PC-3 (cell line): ENCODE measurements at regions not wholly inside any gene's neighbourhood (a gene's known extent, or its start where the extent isn't known, plus 50 kb on each side); places are given as distances from the start of the nearest gene placed in this dataset.

ENCODE experiments used
- ATAC-seq: fragments of 200-7000 bp; cut with Tn5 transposase; 2 replicates; pipeline ENCODE4 v1.9.1; 2020; ENCODE audit warnings: mild to moderate bottlenecking, moderate library complexity
- BruUV-seq: library from RNA; stranded (reverse); fragments of 400-500 nt; replicated peaks from 2 replicates; lab custom pipeline; 2021; lab: Mats Ljungman, UMichigan
- CTCF ChIA-PET: fragments of 300-600 bp; sonication (Branson Sonifier 250); formaldehyde crosslinking; loops from one replicate; lab custom pipeline; 2022; ENCODE audit warnings: antibody characterized with exemption; lab: Charles Lee
- POLR2A ChIA-PET: fragments of 300-600 bp; sonication (Branson Sonifier 250); formaldehyde crosslinking; loops from one replicate; lab custom pipeline; 2022; ENCODE audit warnings: antibody characterized with exemption; ENCODE audit not compliant: unreplicated experiment; lab: Charles Lee
- DNase-seq: peaks from one replicate; pipeline ENCODE4 v3.0.0-alpha.2; 2015
- H2AFZ ChIP-seq: fragments of 300-600 bp; sonication (generic); 2 replicates; pipeline ENCODE4 v1.6.0; 2016; ENCODE audit warnings: antibody characterized with exemption, low read length
- H3F3A ChIP-seq: fragments of 300-600 bp; sonication (generic); one replicate; pipeline ENCODE4 v1.6.0; 2017; ENCODE audit warnings: antibody characterized with exemption, low read length, control low read depth, mild to moderate bottlenecking; ENCODE audit not compliant: unreplicated experiment
- H3K27ac ChIP-seq: fragments of 300-600 bp; sonication (generic); 2 replicates; pipeline ENCODE4 v1.5.1; 2016; ENCODE audit warnings: mild to moderate bottlenecking, low read length
- H3K27me3 ChIP-seq: fragments of 300-600 bp; sonication (generic); 2 replicates; pipeline ENCODE4 v1.6.1; 2016; ENCODE audit warnings: low read length, mixed read lengths
- H3K36me3 ChIP-seq: fragments of 300-600 bp; sonication (generic); 2 replicates; pipeline ENCODE4 v1.6.1; 2016; ENCODE audit warnings: low read depth, mixed run types, low read length, mixed read lengths
- H3K4me1 ChIP-seq: fragments of 300-600 bp; sonication (generic); 2 replicates; pipeline ENCODE4 v1.5.1; 2016; ENCODE audit warnings: low read length; ENCODE audit not compliant: insufficient read depth
- H3K4me2 ChIP-seq: fragments of 300-600 bp; sonication (generic); 2 replicates; pipeline ENCODE4 v1.6.0; 2016; ENCODE audit warnings: low read length
- H3K4me3 ChIP-seq: fragments of 300-600 bp; sonication (generic); 2 replicates; pipeline ENCODE4 v1.5.1; 2016; ENCODE audit warnings: mild to moderate bottlenecking, low read length, mixed read lengths
- H3K79me2 ChIP-seq: fragments of 300-600 bp; sonication (generic); 2 replicates; pipeline ENCODE4 v1.6.1; 2017; ENCODE audit warnings: low read length, mixed read lengths
- H3K9ac ChIP-seq: fragments of 300-600 bp; sonication (generic); 2 replicates; pipeline ENCODE4 v1.6.0; 2016; ENCODE audit warnings: mild to moderate bottlenecking, low read length
- H3K9me2 ChIP-seq: fragments of 300-600 bp; sonication (generic); replicated peaks from 2 replicates; pipeline ENCODE4 v1.6.1; 2016; ENCODE audit warnings: mixed run types, low read length, mixed read lengths
- H3K9me3 ChIP-seq: fragments of 300-600 bp; sonication (generic); 2 replicates; pipeline ENCODE4 v1.6.1; 2016; ENCODE audit warnings: low read length, mixed read lengths
- H4K20me1 ChIP-seq: fragments of 300-600 bp; sonication (generic); 2 replicates; pipeline ENCODE4 v1.6.1; 2016; ENCODE audit warnings: low read length, mixed read lengths
- CTCF ChIP-seq: fragments of 300-600 bp; sonication (generic); conservative IDR thresholded peaks from 2 replicates; pipeline ENCODE4 v1.5.1; 2017; ENCODE audit warnings: antibody characterized with exemption, low read depth, mild to moderate bottlenecking, low read length
- EZH2 ChIP-seq: fragments of 300-600 bp; sonication (generic); IDR thresholded peaks from one replicate; pipeline ENCODE4 v1.6.1; 2017; ENCODE audit warnings: antibody characterized with exemption, mild to moderate bottlenecking, low read length; ENCODE audit not compliant: unreplicated experiment
- EZH2phosphoT487 ChIP-seq: fragments of 300-600 bp; sonication (generic); IDR thresholded peaks from 2 replicates; pipeline ENCODE4 v1.6.1; 2018; ENCODE audit warnings: mild to moderate bottlenecking, antibody characterized with exemption, low read length, borderline replicate concordance
- intact Hi-C: fragments of 100-400 bp; cut with micrococcal nuclease; formaldehyde crosslinking; loops from 2 replicates; pipeline ENCODE4 v1.9.0; 2023

- no peaks in the 10 kb centered on the region for H3K4me1 ChIP-seq
- BruUV-seq: no TSS peak
- no peak overlapping the region for H3K4me2 ChIP-seq
- no peak overlapping the region for H3K9ac ChIP-seq
- no peaks in the 10 kb centered on the region for H4K20me1 ChIP-seq
- no peak overlapping the region for H3K27ac ChIP-seq
- DNase-seq: no peak
- ChIA-PET POLR2A (no interaction called here), CTCF (no interaction called here)
- no peak for ATAC-seq
- no peaks in the 10 kb centered on the region for H3K79me2 ChIP-seq
- intact Hi-C loops: no loop called here
- H3K36me3 ChIP-seq: no peaks in the 10 kb centered on the region
- no peak for TF ChIP-seq EZH2
- TF ChIP-seq CTCF: no peak
- TF ChIP-seq EZH2phosphoT487: no peak
- H3K9me2 ChIP-seq: no peaks in the 10 kb centered on the region
- H2AFZ ChIP-seq: no peak overlapping the region
- H3K9me3 ChIP-seq: peaks cover 4% of the 10 kb centered on the region; the same call in 1 of the 2 replicates
- no peak overlapping the region for H3K4me3 ChIP-seq
- no peaks in the 10 kb centered on the region for H3K27me3 ChIP-seq
- H3F3A ChIP-seq: no peaks in the 10 kb centered on the region
Measured at GRCh38 chr17:12536021-12536420, 129.7 kb upstream of the MYOCD start.

GRCh38 chr17:12536472-12536871 lies 129.2 kb upstream of the MYOCD start:
- Histone ChIP-seq H3K9ac (no peak overlapping the region), H2AFZ (no peak overlapping the region), H3K27ac (no peak overlapping the region), H4K20me1 (no peaks in the 10 kb centered on the region), H3F3A (no peaks in the 10 kb centered on the region), H3K36me3 (no peaks in the 10 kb centered on the region), H3K4me3 (no peak overlapping the region), H3K27me3 (0 out of 2 replicates have a peak, but pooled peaks cover 3% of the 10 kb centered on the region), H3K79me2 (no peaks in the 10 kb centered on the region), H3K9me3 (peaks cover 8% of the 10 kb centered on the region; the same call in 1 of the 2 replicates), H3K4me2 (no peak overlapping the region), H3K4me1 (no peaks in the 10 kb centered on the region), H3K9me2 (no peaks in the 10 kb centered on the region)
- no TSS peak for BruUV-seq
- intact Hi-C loops: no loop called here
- TF ChIP-seq EZH2phosphoT487: no peak
- no peak for TF ChIP-seq CTCF
- no peak for TF ChIP-seq EZH2
- CTCF ChIA-PET: no interaction called here
- ATAC-seq (no peak), DNase-seq (no peak)
- POLR2A ChIA-PET: no interaction called here

GRCh38 chr17:12537436-12537835 lies 128.3 kb upstream of the MYOCD start:
- no peaks in the 10 kb centered on the region for H3K4me1 ChIP-seq
- no peak overlapping the region for H3K9ac ChIP-seq
- no TSS peak for BruUV-seq
- no peak for DNase-seq
- no peaks in the 10 kb centered on the region for H3K79me2 ChIP-seq
- H2AFZ ChIP-seq: no peak overlapping the region
- no peak overlapping the region for H3K27ac ChIP-seq
- TF ChIP-seq EZH2phosphoT487 (no peak), CTCF (no peak), EZH2 (no peak)
- H3K27me3 ChIP-seq: 0 out of 2 replicates have a peak, but pooled peaks cover 3% of the 10 kb centered on the region
- no peak overlapping the region for H3K4me3 ChIP-seq
- no peaks in the 10 kb centered on the region for H3K9me2 ChIP-seq
- ChIA-PET POLR2A (no interaction called here), CTCF (no interaction called here)
- ATAC-seq: no peak
- H3K9me3 ChIP-seq: peaks cover 10% of the 10 kb centered on the region; the same call in 1 of the 2 replicates
- no peaks in the 10 kb centered on the region for H3F3A ChIP-seq
- H3K36me3 ChIP-seq: no peaks in the 10 kb centered on the region
- intact Hi-C loops: no loop called here
- H4K20me1 ChIP-seq: no peaks in the 10 kb centered on the region
- no peak overlapping the region for H3K4me2 ChIP-seq
